GM19467 (cell line): ENCODE measurements at regions not wholly inside any gene's neighbourhood (a gene's known extent, or its start where the extent isn't known, plus 50 kb on each side); places are given as distances from the start of the nearest gene placed in this dataset.

Source experiments
- ATAC-seq: cut with Tn5 transposase; IDR thresholded peaks from one replicate; pipeline ENCODE4 v1.9.1; 2021; ENCODE audit warnings: mild to moderate bottlenecking, moderate library complexity; ENCODE audit not compliant: unreplicated experiment

DNA sequence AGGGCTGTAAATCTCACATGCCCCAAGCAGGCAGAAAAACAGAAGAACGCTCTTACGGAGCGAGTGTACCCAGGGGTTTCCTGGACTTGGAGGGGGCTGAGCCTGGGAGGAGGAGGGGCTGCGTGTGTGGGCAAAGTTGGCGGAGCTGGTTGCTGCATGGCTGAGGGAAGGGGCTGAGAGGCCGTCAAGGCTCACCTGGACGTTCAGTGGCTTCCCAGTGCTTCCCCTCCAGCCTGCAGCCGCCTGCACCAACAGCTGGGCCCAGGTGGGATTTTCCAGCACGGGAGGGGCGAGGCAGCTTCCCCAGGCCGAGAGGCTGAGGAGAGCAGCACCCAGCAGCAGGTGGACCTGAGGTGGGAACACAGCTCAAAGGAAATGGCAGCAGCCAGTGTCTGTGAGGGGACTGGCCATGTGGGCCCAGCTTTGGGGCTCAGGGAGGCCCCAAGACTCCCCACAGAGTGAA lies 70.6 kb upstream of the CTDP1 start:
- no peak for ATAC-seq

DNA sequence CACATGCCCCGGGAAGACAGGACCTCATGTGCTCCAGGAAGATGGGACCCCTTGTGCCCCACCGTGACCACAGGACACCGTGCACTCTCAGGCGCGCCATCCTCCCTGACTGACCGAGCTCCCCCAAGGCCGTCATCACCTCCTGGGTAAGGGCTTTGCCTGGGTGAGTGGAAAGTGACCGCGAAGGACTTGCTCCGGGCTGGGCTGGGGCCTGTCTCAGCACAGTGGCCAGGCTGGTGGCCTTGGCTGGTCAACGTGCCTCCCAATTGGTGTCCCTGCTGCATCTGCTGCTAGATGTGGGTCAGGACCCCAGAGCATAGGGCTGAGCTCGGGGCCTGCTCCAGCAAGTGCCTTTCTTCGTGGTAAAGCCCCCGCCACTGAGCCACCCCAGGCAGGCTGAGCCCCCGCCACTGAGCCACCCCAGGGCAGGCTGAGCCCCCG lies 69.7 kb upstream of the CTDP1 start:
- no peak for ATAC-seq

DNA sequence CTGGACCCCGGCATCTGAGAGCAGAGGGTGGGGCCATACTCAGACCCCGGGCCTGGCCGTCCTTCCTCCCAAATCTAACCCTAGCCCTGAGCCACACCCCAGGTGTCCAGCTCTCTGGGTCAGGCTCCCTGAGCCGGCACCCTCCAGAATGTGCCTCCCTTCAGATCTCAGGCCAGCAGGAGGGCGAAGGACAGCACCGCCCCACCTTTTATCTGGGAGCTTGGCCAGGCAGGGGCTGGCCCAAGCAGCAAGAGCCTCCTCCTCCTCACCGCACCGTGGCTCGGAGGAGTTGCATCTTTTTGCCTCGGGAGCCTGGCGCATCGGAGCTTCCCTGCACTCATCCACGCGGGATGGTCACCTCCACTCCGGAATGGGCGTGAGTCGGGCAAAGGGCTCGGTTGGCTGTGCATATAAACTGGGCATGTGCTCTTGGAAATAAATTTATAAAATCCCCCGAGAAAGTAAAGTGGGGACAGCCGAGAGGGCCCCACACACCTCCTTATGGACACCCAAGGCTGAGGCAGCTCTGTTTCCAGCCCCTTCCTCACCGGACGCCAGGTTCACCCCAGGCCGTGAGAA lies 69.1 kb upstream of the CTDP1 start:
- no peak for ATAC-seq

DNA sequence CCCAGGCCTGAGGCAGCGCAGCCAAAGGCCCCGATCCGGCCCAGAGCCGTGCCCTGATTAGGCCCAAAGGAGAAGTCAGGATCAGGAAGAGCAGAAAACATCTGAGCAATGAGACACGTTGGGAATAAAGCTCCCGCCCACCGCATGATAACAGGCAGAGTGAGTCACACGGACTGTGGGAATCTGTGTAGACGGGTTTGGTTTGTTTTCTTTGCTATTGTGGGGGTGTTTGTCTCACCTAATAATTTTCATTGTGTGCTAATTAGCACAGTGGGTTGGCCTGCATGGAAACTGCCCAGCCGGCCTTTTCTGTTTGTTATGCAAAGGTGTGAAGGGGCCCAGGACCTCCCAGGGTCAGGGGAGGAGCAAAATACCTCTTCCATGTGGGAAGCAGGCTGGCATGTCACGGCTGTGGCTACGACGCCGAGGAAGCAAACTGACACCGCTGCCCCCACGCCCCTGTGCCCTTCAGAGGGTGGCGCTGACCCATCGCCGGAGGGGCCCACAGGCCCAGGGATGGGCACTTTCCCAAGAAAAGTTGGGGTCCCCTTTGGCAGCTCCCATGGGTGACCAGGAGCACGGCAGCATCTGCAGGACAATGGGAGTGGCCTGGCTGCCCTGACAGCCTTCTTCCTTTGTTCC lies 68.4 kb upstream of the CTDP1 start:
- ATAC-seq = no peak

DNA sequence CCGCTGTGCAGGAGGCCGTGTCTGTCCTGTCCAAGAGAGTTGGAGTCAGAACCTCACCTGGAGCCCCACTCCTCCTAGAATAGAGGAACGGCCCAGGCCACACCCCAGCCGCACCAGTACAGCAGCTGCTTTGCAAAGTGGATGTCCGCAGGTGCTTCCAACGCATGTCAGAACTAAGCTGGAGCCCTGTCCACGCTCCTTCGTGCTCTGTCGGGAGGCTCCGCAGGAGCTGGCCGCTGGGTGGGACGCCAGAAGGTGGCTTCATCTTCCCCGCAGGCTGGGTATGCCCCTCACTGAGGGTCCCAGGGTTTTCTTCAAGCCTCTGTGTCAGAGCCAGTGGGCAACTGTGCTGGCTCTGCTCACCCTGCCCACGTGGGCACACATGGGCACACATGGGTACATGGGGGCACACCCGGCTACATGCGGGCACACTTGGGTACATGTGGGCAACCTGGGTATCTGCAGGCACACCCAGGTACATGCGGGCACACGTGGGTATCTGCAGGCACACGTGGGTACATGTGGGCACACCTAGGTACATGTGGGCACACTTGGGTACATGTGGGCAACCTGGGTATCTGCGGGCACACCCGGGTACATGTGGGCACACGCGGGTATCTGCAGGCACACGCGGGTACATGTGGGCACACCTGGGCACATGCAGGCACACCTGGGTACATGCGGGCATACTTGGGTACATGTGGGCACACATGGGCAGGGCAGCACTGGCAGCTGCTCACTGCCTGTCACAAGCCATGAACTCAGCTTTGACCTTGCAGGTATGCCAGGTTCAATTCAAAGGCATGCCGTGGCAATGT lies 67.1 kb upstream of the CTDP1 start:
- no peak for ATAC-seq

DNA sequence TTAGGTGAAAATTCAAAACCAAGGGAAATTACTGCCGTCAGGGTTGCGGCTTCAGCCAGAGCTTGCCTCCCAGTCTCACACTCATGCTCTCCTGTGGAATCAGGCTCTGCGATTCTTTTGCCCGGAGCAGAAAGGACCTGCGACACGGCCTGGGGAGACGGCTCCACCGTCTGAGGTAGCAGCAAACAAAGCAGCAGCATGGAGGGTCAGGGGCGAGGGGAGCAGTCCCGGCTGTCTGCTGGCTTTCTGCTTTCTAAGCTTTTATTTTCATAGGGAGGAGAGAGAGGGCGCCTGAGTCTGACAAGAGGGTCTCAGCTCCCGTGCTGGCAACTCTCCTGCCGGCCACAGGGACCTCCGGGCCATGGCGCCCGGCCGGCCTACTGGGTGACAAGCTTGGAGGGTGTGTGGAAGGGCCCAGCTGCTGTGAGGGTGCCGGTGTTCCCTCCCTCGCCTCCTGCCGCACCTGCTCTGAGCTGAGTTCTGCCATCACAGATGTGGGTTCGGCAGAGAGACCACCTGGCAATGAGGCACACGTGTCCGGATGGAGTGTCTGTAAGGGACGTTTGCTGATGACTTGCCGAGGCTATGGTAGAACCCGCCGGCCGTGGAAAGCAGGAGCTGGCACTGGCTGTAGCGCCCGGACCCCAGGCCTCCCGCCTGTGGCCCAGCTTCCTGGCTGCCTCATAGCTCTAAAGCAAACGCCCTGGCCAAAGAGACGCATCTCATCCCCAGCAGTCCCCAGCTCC lies 66.2 kb upstream of the CTDP1 start:
- ATAC-seq = no peak

DNA sequence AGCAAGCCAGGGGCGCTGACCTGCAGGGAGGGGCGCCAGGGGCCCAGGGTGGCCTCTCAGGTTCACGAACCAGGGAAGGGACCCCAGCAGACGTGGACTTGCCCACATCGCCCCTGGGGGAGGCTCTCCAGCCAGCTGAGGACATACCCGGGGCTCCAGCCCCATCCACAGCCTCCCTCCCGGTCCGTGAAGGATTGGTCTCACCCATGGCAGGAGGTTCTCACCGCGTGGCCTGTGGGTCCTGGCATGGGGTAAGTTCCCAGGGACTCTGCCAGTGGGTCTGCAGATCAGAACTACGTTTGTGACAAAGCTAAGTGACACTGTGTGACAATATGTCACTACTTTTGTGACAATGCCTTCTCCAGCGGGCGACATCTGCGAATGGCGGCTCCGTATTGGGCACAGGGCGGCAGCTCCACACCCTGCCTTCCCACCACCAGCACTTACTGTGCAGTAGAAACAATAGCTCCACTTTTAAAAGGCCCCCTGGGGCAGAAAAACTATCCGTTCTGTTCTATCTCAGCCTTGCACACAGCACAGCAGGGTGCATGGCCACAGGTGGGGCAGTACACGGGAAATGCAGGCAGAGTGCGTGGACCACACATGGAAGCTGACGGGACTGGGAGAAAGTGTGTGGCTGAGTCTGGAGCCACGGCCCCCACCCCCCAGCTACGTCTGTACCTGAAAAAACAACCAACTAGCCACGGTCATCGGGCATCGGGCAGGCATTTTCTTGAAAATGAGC lies 65.2 kb upstream of the CTDP1 start:
- ATAC-seq = no peak

DNA sequence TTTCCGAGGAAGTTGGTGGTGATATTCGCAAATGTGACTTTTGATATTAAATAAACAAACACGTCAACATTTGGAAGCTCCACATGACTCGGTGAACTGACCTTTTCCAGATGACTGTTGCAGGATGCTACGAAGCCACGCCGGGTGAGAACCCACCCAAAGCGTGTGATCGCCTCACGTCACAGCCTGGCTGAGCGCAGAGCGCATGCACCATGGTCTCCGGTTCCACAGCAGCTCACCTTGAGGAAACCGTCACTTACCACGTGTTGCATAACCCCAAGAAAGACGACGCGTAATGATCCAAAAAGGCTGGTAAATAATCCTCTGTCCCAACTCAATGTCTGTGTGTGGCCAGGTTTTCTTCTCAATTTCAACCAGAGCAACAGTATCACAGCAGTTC lies 64.5 kb upstream of the CTDP1 start:
- ATAC-seq = no peak

DNA sequence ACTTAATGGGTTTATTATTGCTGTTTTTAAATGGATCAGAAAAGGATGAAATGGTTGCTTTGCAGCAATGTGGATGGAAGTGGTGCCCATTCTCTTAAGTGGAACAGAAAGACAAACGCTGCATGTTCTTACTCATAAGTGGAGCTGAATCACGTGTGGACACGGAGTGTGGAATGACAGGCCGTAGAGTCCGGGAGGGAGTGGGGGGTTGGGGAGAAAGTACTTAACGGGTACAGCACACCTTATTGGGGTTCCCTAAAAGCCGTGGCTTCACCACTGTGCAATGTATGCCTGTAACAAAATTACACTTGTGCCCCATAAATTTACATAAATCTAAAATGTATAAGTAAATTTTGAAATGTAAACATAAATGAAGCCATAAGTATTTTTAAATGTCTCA lies 64.0 kb upstream of the CTDP1 start:
- ATAC-seq = no peak

DNA sequence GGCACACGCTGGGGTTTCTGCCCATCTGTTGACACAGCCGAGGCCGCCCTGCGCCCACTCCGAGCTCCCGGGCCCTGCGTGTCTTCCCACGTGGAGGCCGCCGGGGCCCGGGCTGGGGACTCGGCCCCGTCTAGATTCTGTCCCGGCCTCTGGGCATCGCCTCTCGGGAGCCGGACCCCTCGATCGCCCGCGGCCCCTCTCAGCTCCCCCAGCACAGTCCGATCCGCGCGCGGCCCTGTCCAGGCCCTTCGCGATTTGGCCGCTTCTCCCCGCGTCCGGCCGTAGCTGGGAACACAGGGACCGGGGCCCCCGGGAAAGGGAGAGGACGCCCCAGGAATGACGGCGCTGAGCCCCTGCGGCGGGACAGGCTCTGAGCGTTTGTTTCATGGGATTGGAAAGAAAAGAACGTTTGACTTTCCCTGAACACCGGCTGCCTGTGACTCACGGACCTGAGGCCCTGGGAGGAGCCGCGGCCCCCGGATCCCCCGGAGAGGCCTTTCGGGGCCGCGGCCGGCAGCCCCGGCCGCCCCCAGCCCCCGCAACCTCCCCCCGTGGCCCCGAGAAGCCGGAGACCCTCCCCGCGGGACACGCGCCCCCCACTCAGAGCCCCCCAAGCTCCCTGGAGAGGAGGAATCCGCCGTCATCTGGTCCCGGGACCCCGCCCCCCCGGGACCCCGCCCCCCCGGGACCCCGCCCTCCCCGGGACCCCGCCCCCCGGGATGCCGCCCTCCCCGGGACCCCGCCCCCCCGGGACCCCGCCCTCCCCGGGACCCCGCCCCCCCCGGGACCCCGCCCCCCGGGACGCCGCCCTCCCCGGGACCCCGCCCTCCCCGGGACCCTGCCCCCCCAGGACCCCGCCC lies 62.7 kb upstream of the CTDP1 start:
- ATAC-seq = no peak

DNA sequence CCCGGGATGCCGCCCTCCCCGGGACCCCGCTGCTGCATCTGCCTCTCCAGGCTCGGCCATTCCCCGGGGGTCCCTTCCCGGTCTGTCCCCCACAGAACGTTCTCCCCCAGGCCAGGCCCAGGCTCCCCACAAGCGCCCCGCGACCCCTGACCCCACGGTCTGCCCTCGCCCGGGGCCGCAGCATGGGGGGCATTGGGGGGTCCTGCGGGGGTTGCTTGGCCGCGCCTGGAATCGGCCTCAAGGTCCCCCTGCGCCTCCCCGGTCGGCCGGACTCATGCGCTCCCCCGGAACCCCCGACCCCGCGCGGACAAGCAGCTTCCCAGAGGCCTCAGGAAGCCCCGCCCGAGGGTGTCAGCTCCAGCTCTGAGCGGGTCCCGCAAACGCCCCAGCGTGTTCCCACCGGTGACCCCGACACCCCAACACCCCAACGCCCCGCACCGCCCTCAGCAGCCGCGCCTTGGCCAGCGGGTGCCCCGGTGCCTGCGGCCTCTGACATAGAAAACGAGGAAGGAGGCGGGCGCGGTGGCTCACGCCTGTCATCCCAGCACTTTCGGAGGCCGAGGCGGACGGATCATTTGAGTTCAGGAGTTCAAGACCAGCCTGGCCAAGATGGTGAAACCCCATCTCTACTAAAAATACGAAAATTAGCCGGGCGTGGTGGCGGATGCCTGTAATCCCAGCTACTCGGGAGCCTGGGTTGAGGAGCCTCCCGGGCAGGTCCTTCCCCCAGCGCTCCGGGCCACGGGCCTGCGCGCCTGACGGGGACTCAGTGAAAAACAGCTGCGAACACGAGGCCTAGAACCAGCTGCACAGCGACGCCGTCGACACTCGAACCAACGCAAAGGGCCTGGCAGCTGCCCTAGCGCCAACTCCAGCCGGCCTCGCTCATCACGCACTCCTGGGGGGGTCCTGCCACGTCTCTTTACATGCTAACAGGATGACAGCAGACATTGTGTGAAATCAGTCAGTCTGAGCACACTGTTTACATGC lies 61.8 kb upstream of the CTDP1 start:
- no peak for ATAC-seq

DNA sequence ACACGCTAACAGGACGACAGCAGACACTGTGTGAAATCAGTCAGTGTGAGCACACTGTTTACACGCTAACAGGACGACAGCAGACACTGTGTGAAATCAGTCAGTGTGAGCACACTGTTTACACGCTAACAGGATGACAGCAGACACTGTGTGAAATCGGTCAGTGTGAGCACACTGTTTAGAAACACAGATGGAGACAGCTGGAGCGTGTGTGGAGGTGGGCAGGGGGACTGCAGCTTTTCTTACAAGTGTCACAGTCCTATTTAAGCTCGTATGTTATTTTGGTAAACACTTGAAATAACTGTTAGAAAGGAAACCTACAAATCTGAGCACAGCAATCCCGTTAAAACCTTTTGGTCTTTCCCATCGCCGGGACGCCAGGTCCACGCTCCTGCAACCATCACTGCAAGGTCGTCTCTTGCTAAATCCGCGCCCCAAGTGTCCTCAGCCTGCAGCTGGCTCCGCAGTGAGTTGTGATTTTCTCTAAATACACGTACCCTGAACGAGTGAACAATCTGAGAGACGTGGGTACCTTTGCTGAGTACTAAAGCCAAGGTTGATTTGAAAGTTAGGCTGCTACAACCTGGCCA lies 58.9 kb upstream of the CTDP1 start:
- ATAC-seq = no peak

DNA sequence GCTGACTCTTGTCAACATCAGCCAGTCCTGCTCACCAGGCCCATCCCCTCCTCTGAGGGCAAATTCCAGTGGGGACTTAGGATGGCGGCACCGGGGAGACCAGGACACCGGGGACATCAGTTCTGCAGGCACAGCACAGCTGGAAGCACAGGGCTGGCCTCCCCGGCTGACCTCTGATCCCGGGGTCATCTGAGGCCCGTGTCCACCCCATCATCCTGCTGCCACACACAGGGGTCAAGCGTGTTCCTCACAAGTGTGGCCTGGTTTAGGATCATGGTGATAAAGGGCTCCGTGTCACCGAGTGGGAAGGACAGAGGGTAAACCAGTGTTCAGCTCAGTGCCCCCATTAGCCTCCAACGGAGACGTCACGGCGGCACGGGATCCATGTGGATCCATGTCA lies 58.1 kb upstream of the CTDP1 start:
- no peak for ATAC-seq

DNA sequence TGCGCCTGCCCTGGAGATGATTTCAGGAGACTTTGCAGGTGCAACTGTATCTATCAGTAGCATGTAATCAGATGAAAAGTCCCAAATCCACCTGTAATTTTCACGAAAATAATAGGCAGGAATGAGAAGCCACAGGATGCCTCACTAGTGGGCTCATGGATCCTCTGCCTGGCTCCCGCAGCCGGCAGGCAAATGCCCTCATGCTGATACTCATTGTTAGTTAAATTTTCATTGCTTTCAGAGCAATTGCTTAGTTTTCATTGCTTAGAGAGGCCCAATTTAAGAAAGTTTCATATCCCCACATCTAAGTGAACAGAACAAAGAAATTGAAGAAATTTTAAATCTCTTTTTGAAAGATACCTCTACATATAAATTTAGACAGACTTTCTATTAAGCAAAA lies 57.6 kb upstream of the CTDP1 start:
- no peak for ATAC-seq

DNA sequence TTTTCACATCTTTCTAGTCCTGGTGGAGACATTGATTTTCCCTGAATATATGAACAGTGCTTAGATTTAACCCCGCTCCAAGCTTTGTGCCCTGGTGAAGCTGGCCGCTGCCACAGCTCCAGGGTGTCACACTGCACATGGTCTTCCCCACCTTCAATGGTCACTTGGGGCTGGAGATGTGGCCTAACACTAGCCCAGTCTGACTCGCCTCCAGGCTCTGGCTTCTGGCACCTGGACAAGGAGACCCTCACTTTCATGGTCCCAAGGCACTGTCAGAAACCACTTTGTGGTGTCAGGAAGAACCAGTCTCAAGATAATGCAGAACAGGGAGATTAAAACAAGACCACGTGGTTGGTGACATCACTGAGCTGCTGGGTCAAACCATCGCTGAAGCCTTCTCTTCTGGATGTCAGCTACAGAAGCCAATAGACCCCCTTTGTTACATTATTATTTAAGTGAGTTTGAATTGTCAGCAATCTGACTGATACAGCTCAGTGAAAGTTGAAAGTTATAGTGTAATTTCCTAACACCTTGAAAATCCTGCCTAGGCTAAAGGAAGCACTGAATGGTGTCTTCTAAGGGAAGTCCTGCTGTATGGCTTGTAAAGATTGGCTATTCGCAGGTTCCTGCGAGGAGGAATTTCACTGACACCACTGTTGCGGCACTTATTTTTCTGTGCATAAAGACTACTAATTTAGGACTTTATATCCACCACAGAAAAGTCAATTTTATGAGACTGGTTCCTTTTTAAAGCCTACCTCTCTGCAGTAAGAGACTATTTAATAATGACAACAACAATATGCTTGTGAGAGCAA lies 55.0 kb upstream of the CTDP1 start:
- ATAC-seq = no peak

DNA sequence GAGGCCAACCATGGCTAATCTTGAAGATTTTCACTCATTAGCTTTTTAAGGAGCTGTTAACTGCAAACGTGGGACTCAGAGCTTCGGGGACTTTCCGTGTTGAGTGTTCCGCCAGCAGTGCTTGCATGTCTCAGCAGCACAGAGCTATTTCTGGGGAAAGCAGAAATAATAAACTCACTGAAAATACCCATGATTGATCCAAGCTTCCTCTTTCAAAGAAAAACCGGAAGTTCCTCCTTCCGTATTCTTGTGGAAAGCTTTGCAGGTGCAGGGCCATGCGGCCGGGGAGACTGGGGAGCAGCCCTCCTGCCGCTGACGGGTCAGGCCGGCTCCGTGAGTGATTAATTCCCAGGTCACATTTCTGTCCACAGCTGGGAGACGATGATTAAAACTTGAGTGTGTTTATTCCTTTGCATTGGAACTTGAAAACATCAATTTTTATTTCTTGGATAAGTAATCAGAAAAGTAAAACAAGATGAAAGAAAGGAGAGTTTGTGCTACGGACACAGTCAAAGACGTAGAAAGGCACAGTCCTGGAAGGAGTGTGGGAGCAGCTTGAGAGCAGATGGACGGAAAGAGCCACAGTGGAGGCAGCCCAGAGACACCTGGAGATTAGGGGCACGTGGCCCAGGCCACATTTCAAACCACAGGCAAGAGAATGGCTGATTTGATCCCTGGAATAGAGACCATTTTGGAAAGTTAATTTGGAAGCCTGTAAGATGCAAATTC lies 54.2 kb upstream of the CTDP1 start:
- ATAC-seq = peak; percentile 65
